DMS 273 treated with DMSO at 0.1 percent for 48 hours (cell line): ENCODE measurements at regions not wholly inside any gene's neighbourhood (a gene's known extent, or its start where the extent isn't known, plus 50 kb on each side); places are given as distances from the start of the nearest gene placed in this dataset.
"Not testable (repeated sequence)": the region's sequence is repeated elsewhere in the genome, so short reads cannot be mapped to it uniquely, and the experiment has no call there.

Experiments used
- DNase-seq: peaks from one replicate; lab custom pipeline; 2025; lab: John Stamatoyannopoulos, UW

DNA sequence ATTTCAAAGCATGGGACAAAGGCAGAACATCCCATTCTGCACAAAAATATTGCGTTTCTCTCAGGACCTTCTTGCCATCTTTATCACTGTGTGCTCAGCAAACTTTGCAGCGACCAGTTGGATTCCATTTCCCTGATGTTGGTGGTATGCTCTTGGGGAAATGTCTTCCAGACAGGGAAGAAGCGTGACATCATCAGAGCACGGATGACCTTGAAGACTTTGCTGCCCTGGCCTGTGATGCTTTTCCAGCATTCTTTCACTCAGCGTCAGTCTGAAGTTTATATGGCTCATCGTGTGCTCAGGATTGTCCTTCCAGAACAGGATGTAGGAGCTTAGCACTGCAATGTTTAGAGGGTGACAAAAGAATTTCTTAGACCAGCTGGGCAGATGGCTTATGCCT lies 131.4 kb upstream of the F3 start:
- DNase-seq: no peak

DNA sequence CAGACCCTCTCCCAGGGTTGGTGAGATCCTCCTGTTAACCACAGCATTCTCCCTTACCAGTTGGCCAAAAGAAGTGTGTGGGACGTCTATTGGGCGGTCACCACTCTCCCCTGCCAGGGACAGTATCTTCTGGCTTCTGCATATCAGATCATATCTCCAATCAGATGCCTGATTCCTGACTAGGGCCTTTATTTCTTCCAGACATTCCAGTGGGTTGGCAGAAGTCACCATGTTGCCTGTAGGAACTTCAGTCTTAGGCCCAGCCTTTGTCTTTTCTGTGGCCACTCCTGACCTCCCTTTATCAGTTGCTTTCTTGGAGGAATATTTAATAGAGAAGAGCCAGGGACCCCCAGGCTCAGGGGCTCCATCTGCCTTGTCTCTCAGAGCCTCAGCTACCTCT lies 130.4 kb upstream of the F3 start:
- no peak for DNase-seq

DNA sequence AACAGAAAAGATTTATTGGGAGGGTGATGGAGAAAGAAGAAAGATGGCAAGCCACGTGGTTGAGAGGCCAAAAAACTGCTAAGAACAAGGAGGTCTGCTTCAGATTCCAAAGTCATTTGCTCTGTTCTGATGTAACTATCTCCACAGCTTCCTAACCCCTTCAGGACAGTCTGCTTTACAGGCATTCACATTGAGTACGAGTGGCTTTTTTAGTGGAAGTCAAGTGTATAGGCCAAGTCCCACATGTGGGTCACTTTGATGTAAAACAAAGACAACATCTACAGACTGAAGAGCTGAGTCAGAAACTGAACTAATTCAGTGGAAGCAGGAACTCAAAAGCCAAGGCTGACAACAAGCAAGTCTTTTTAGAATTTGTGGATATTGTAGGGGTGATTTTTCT lies 128.7 kb upstream of the F3 start:
- DNase-seq: no peak

DNA sequence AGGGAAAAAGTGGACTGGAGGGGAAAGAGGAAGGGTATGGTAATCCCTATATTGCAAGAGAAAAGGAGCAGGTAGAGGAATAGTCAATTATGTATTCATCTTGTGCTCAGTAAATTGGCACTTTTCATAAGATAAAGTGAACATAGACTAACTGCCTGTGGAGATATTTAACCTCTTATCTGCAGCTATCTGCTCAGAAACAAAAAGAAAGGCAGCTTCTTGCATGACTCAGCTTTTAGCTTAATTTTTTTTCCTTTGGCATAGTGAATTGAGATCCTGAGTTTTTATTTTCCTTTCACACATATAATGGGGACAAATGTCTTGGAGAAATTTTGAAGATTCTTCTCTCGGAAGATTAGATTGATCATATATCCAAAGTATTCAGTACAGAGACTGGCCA lies 127.6 kb upstream of the F3 start:
- no peak for DNase-seq

GRCh38 chr1:94668528-94668927 lies 127.0 kb upstream of the F3 start:
- DNase-seq: no peak

- no peak for DNase-seq
These were observed 126.3 kb upstream of the F3 start for GRCh38 chr1:94667818-94668217.

GRCh38 chr1:94666797-94667196 lies 125.2 kb upstream of the F3 start:
- no peak for DNase-seq

GRCh38 chr1:94661431-94661932 lies 119.9 kb upstream of the F3 start:
- no peak for DNase-seq

DNA sequence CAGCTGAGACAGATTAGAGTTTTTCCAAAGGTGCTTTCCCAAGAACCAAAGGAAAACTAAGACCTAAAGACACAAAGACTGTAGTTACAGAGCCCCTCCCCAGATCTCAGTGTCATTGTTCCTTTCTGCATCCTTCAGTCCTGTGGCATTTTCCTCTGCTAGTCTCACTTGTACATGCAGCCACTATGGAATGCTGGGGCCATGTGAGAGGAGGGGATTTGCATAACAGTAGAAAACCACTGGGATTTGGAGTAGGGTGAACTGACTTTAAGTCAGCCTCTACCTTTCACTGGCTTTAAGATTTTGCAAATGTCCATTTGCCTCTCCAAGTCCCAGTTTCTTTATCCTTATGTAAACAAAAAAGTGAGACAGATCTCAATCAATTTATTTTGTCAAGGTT lies 119.4 kb upstream of the F3 start:
- no peak for DNase-seq

- DNase-seq: no peak
These were observed 118.7 kb upstream of the F3 start for GRCh38 chr1:94660258-94660657.

DNA sequence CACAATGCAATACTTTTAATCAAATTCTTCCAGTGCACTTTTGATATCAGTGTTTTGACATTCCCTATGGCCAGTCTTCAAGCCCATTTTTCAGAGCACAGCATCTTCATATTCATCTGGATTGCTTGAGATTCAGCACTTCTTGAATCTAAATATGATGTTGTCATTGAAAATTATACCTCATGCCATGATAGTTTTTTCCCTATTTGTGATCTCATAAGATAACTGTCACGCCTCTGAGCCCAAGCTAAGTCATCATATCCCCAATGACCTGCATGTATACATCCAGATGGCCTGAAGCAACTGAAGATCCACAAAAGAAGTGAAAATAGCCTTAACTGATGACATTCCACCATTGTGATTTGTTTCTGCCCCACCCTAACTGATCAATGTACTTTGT lies 117.6 kb upstream of the F3 start:
- not testable (repeated sequence) for DNase-seq

DNA sequence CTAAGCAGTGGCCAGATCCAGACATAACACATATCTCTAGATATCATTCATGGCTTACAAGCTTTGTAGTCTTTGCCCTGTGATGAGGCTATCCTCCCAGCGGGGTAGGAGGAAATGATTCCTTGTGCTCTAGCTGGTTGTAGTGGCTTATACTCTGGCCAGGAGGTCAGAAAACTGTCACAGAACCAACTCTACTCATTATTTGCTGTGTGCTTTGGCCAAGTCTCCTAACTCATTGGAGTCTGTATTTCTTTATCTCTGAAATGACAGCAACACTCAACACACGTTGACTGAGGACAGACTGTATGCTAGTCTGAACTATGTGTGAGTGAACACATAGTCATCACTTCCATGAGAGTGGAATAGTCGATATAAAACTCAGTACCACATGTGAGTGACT lies 116.7 kb upstream of the F3 start:
- DNase-seq: no peak

DNA sequence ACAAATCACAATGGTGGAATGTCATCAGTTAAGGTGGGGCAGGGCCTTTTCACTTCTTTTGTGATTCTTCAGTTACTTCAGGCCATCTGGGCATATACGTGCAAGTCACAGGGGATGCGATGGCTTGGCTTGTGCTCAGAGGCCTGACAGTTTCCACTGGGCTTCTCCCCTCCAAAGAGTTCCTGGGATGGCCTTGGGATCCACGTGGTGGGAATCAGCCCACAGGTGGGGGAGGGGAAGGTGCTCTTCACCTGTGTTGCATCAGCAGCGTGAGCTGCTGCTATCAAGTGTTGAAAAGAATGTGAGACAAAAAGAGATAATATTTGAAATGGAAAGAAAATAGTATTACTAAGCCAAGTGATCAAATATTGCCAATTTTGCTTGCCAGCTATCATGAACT lies 116.2 kb upstream of the F3 start:
- DNase-seq: not testable (repeated sequence)

GRCh38 chr1:94656967-94657366 lies 115.4 kb upstream of the F3 start:
- DNase-seq: no peak

- DNase-seq: no peak
These were observed 113.4 kb upstream of the F3 start for GRCh38 chr1:94654919-94655318.

GRCh38 chr1:94654459-94654858 lies 112.9 kb upstream of the F3 start:
- DNase-seq: no peak

DNA sequence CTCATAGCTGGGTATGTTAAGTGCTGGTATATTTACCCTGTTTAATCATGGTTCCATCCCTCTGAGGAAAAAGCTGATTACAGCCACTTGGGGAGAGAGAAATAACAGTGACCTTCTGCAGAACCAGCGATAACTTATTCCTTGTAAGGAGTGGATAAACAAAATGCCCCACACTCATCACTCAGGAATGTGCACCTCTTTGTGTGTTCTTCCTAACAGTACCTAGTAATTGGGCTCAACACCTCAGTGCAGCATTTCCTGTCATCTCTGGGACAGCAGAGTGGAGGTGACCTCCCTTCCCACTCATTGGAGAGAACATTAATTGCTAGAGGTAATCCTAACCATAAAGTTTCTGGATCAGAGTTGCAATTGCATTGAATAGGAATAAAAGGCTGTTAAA lies 112.5 kb upstream of the F3 start:
- no peak for DNase-seq

- no peak for DNase-seq
These were observed 111.9 kb upstream of the F3 start for GRCh38 chr1:94653454-94653853.

GRCh38 chr1:94651076-94651475 lies 109.5 kb upstream of the F3 start:
- DNase-seq: no peak

DNA sequence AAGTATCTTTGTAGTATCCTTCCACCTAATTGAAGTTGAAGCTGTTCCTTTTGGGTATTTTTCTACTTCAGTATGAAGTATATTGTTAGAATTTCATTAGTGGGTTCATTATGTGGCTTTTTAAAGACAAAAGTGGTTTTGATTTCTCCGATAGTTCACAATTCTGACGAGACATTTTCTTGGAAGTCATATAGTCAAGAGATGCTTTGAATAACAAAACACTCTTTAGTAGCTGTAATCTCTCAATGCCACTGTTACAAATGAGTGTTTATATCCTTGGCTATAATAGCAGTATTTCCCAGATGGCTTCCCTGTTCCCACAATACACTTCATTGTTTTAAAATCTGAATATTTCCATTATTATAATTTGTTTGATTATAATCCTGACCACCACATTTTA lies 108.7 kb upstream of the F3 start:
- DNase-seq: no peak

- no peak for DNase-seq
These were observed 106.9 kb upstream of the F3 start for GRCh38 chr1:94648225-94649007.

GRCh38 chr1:94646786-94647555 lies 105.4 kb upstream of the F3 start:
- DNase-seq: no peak

DNA sequence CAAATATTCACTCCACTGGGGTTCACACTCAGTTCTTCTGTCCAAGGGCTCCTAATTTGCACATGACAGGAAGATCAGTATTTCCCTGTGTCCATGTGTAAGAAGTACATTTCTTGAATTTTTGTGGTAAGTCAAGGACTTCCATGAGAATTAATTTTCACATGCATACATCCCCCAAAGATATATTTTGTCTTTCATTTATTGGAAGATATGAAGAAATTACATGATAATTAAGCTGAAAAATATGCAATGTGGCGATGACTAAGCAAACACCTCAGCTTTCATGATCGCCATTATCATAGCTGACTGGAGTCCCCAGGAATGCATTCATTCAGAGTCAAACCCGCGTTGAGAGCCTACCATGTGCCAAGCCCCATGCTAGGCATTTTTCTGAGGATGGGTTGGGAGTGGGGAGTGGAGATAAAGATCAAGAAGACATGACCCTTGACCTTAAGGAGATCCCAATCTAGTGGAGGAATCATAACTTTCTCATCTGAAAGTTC lies 104.6 kb upstream of the F3 start:
- no peak for DNase-seq
